ENCODE measurements at regions not wholly inside any gene's neighbourhood (a gene's known extent, or its start where the extent isn't known, plus 50 kb on each side); places are given as distances from the start of the nearest gene placed in this dataset.

GRCh38 chr12:111161898-111162297, 207.0 kb downstream of the PHETA1 start:
- TF ChIP-seq CTCF (IDR thresholded peaks at IDR 0.05) (no peak), POLR2A (IDR thresholded peaks at IDR 0.05) (no peak)

Measured in ovary (tissue), 3 donors.